Chondrocyte (in vitro differentiated cells): ENCODE measurements at regions not wholly inside any gene's neighbourhood (a gene's known extent, or its start where the extent isn't known, plus 50 kb on each side); places are given as distances from the start of the nearest gene placed in this dataset.

ENCODE experiments used
- DNase-seq: peaks from one replicate; pipeline ENCODE4 v3.0.0; 2021; ENCODE audit warnings: mixed read lengths, low spot score
- H3K27ac Mint-ChIP-seq: one replicate; pipeline ENCODE4 v1.8.0; 2021; ENCODE audit warnings: mild to moderate bottlenecking, moderate library complexity, mixed read lengths; ENCODE audit not compliant: unreplicated experiment
- H3K27me3 Mint-ChIP-seq: 2 replicates; pipeline ENCODE4 v1.8.0; 2021; ENCODE audit warnings: low read depth, mixed read lengths
- H3K36me3 Mint-ChIP-seq: 2 replicates; pipeline ENCODE4 v1.8.0; 2021; ENCODE audit warnings: low read depth, mixed read lengths
- H3K4me1 Mint-ChIP-seq: 2 replicates; pipeline ENCODE4 v1.8.0; 2021; ENCODE audit warnings: low read depth, mild to moderate bottlenecking, mixed read lengths
- H3K4me3 Mint-ChIP-seq: one replicate; pipeline ENCODE4 v1.8.0; 2021; ENCODE audit warnings: mild to moderate bottlenecking, moderate library complexity, mixed read lengths; ENCODE audit not compliant: unreplicated experiment
- H3K9me3 Mint-ChIP-seq: 2 replicates; pipeline ENCODE4 v1.8.0; 2021; ENCODE audit warnings: low read depth, mixed read lengths
- TF ChIP-seq, protein P1 (sequence below): fragments of 200-600 bp; sonication (generic); IDR thresholded peaks from 2 replicates; pipeline ENCODE4 v1.5.0; 2021; ENCODE audit warnings: antibody characterized with exemption, mild to moderate bottlenecking, moderate library complexity

GRCh38 chr7:119197172-119197876 lies 972.8 kb downstream of the ANKRD7 start:
- no peak for DNase-seq
- Mint-ChIP-seq H3K4me1 (no peaks in the 10 kb centered on the region), H3K27me3 (peaks cover 20% of the 10 kb centered on the region)

GRCh38 chr7:119197877-119198527 lies 973.5 kb downstream of the ANKRD7 start:
- Mint-ChIP-seq H3K4me1 (no peaks in the 10 kb centered on the region), H3K9me3 (no peaks in the 10 kb centered on the region), H3K4me3 (no peak overlapping the region), H3K27me3 (peaks cover 20% of the 10 kb centered on the region), H3K27ac (no peak overlapping the region), H3K36me3 (no peaks in the 10 kb centered on the region)
- no peak for DNase-seq
- TF ChIP-seq, protein P1, sequence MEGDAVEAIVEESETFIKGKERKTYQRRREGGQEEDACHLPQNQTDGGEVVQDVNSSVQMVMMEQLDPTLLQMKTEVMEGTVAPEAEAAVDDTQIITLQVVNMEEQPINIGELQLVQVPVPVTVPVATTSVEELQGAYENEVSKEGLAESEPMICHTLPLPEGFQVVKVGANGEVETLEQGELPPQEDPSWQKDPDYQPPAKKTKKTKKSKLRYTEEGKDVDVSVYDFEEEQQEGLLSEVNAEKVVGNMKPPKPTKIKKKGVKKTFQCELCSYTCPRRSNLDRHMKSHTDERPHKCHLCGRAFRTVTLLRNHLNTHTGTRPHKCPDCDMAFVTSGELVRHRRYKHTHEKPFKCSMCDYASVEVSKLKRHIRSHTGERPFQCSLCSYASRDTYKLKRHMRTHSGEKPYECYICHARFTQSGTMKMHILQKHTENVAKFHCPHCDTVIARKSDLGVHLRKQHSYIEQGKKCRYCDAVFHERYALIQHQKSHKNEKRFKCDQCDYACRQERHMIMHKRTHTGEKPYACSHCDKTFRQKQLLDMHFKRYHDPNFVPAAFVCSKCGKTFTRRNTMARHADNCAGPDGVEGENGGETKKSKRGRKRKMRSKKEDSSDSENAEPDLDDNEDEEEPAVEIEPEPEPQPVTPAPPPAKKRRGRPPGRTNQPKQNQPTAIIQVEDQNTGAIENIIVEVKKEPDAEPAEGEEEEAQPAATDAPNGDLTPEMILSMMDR = peak; percentile 84

More at GRCh38 chr7:119197172-119197876, 972.8 kb downstream of the ANKRD7 start:
- Mint-ChIP-seq H3K36me3 (no peaks in the 10 kb centered on the region), H3K27ac (no peak overlapping the region), H3K4me3 (no peak overlapping the region), H3K9me3 (no peaks in the 10 kb centered on the region)
- TF ChIP-seq, protein P1 = no peak

DNA sequence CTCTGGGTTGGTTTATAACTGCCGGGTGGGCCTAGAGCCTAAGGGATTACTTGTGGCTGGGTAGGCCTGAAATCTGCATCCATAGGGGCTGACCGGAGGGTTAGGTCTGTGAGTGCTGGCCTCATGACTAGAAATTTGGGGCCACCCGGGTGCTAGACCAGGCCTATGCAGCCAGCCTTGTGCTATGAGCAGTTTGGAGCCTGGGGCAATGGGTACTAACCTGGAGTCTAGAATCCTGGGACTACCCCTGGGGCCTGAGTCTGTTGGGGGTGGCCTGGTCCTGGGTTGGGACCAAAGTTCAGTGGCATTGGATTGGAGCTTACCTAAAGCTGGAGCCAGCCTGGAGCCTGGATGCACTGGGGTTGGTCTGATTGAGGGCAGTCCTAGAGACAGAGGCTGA lies 995.2 kb downstream of the ANKRD7 start:
- no peaks in the 10 kb centered on the region for H3K36me3 Mint-ChIP-seq
- no peak overlapping the region for H3K4me3 Mint-ChIP-seq
- H3K4me1 Mint-ChIP-seq = no peaks in the 10 kb centered on the region
- H3K27me3 Mint-ChIP-seq = no peaks in the 10 kb centered on the region
- no peak overlapping the region for H3K27ac Mint-ChIP-seq
- DNase-seq = peak; percentile 47
- TF ChIP-seq, protein P1 = no peak
- peaks cover 8% of the 10 kb centered on the region for H3K9me3 Mint-ChIP-seq

DNA sequence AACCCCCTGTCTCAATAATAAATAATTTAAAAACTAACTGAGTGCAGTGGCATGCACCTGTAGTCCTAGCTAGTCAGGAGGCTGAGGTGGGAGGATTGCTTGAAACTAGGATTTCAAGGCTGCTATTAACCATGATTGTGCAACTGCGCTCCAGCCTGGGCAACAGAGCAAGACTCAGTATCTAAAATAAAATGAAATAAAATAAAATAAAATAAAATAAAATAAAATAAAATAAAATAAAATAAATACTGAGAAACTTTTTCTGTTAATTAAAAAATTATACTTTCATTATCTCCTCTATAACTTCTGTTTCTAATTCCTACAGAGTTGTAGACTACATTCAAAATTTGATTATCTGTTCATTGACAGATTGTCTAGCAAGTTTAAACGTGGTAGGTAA lies 999.4 kb downstream of the ANKRD7 start:
- no peak for DNase-seq
- Mint-ChIP-seq H3K27me3 (no peaks in the 10 kb centered on the region), H3K27ac (no peak overlapping the region), H3K4me3 (no peak overlapping the region), H3K4me1 (no peaks in the 10 kb centered on the region), H3K36me3 (no peaks in the 10 kb centered on the region), H3K9me3 (no peaks in the 10 kb centered on the region)
- TF ChIP-seq, protein P1 = no peak

- Mint-ChIP-seq H3K27me3 (no peaks in the 10 kb centered on the region), H3K9me3 (no peaks in the 10 kb centered on the region), H3K4me3 (no peak overlapping the region), H3K27ac (no peak overlapping the region), H3K4me1 (no peaks in the 10 kb centered on the region), H3K36me3 (no peaks in the 10 kb centered on the region)
- TF ChIP-seq, protein P1 = no peak
- DNase-seq = no peak
Measured at GRCh38 chr7:119228482-119228881, 1004.0 kb downstream of the ANKRD7 start.
